Loucy (cell line): ENCODE measurements at regions not wholly inside any gene's neighbourhood (a gene's known extent, or its start where the extent isn't known, plus 50 kb on each side); places are given as distances from the start of the nearest gene placed in this dataset.
A peak's percentile ranks its signal among the peaks of the same experiment; 100 is the strongest.

Experiments used
- H2AFZ ChIP-seq: fragments of 200-600 bp; sonication (generic); 2 replicates; pipeline ENCODE4 v1.6.0; 2016; ENCODE audit warnings: antibody characterized with exemption, mild to moderate bottlenecking, low read length, moderate library complexity
- H3F3A ChIP-seq: fragments of 200-600 bp; 2 replicates; pipeline ENCODE4 v1.6.0; 2016; ENCODE audit warnings: antibody characterized with exemption, low read depth, mild to moderate bottlenecking
- H3K27me3 ChIP-seq: fragments of 200-600 bp; sonication (generic); 2 replicates; pipeline ENCODE4 v1.6.1; 2014; ENCODE audit warnings: low read length, mild to moderate bottlenecking; ENCODE audit not compliant: insufficient read depth, poor library complexity, severe bottlenecking
- H3K36me3 ChIP-seq: fragments of 200-600 bp; sonication (generic); 2 replicates; pipeline ENCODE4 v1.6.1; 2016; ENCODE audit warnings: low read length; ENCODE audit not compliant: insufficient read depth
- H3K4me1 ChIP-seq: fragments of 200-600 bp; sonication (generic); 2 replicates; pipeline ENCODE4 v1.5.1; 2014; ENCODE audit warnings: low read length, mild to moderate bottlenecking; ENCODE audit not compliant: insufficient read depth, poor library complexity, severe bottlenecking
- H3K4me2 ChIP-seq: fragments of 200-600 bp; sonication (generic); 2 replicates; pipeline ENCODE4 v1.6.0; 2014; ENCODE audit warnings: antibody characterized with exemption, low read length, low read depth, mild to moderate bottlenecking; ENCODE audit not compliant: poor library complexity, severe bottlenecking
- H3K4me3 ChIP-seq: fragments of 200-600 bp; sonication (generic); 2 replicates; pipeline ENCODE4 v1.5.1; 2014; ENCODE audit warnings: low read length, mild to moderate bottlenecking, mixed read lengths; ENCODE audit not compliant: poor library complexity, severe bottlenecking
- H3K79me2 ChIP-seq: fragments of 200-600 bp; sonication (generic); 2 replicates; pipeline ENCODE4 v1.6.1; 2014; ENCODE audit warnings: low read length; ENCODE audit not compliant: insufficient read depth
- H3K9ac ChIP-seq: fragments of 200-600 bp; sonication (generic); 2 replicates; pipeline ENCODE4 v1.6.0; 2014; ENCODE audit warnings: mild to moderate bottlenecking, low read depth, low read length, moderate library complexity; ENCODE audit not compliant: poor library complexity, severe bottlenecking
- H3K9me2 ChIP-seq: fragments of 200-600 bp; sonication (generic); replicated peaks from 2 replicates; pipeline ENCODE4 v1.6.1; 2016; ENCODE audit warnings: low read depth, low read length, mixed read lengths
- H3K9me3 ChIP-seq: fragments of 200-600 bp; sonication (generic); 2 replicates; pipeline ENCODE4 v1.6.1; 2014; ENCODE audit warnings: mild to moderate bottlenecking, antibody characterized with exemption, low read length, low read depth; ENCODE audit not compliant: insufficient read depth
- H4K20me1 ChIP-seq: fragments of 200-600 bp; sonication (generic); 2 replicates; pipeline ENCODE4 v1.6.0; 2014; ENCODE audit warnings: antibody characterized with exemption, low read length, mild to moderate bottlenecking; ENCODE audit not compliant: insufficient read depth, poor library complexity, severe bottlenecking
- EZH2phosphoT487 ChIP-seq: fragments of 200-600 bp; IDR thresholded peaks from 2 replicates; pipeline ENCODE4 v1.6.1; 2018; ENCODE audit warnings: antibody characterized with exemption, mild to moderate bottlenecking, moderate library complexity, borderline replicate concordance
- TF ChIP-seq, protein P1 (sequence below): fragments of 200-600 bp; sonication (generic); conservative IDR thresholded peaks from 2 replicates; pipeline ENCODE4 v1.5.1; 2014; ENCODE audit warnings: mild to moderate bottlenecking, antibody characterized with exemption, low read length

- H3K4me1 ChIP-seq: no peaks in the 10 kb centered on the region
- no peaks in the 10 kb centered on the region for H3F3A ChIP-seq
Observed at GRCh38 chr4:177546745-177547144, 104.5 kb upstream of the AGA start.

GRCh38 chr4:177547985-177548384 lies 105.7 kb upstream of the AGA start:
- H3K4me2 ChIP-seq: no peak overlapping the region
- no peaks in the 10 kb centered on the region for H3K36me3 ChIP-seq
- no peaks in the 10 kb centered on the region for H3F3A ChIP-seq
- H3K27me3 ChIP-seq: no peaks in the 10 kb centered on the region
- H4K20me1 ChIP-seq: no peaks in the 10 kb centered on the region
- H3K9ac ChIP-seq: no peak overlapping the region
- no peaks in the 10 kb centered on the region for H3K9me3 ChIP-seq
- no peak overlapping the region for H3K4me3 ChIP-seq
- H3K4me1 ChIP-seq: no peaks in the 10 kb centered on the region
- no peaks in the 10 kb centered on the region for H3K79me2 ChIP-seq
- TF ChIP-seq EZH2phosphoT487: no peak
- TF ChIP-seq, protein P1, sequence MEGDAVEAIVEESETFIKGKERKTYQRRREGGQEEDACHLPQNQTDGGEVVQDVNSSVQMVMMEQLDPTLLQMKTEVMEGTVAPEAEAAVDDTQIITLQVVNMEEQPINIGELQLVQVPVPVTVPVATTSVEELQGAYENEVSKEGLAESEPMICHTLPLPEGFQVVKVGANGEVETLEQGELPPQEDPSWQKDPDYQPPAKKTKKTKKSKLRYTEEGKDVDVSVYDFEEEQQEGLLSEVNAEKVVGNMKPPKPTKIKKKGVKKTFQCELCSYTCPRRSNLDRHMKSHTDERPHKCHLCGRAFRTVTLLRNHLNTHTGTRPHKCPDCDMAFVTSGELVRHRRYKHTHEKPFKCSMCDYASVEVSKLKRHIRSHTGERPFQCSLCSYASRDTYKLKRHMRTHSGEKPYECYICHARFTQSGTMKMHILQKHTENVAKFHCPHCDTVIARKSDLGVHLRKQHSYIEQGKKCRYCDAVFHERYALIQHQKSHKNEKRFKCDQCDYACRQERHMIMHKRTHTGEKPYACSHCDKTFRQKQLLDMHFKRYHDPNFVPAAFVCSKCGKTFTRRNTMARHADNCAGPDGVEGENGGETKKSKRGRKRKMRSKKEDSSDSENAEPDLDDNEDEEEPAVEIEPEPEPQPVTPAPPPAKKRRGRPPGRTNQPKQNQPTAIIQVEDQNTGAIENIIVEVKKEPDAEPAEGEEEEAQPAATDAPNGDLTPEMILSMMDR: no peak
- H2AFZ ChIP-seq: no peak overlapping the region
- no peaks in the 10 kb centered on the region for H3K9me2 ChIP-seq

More at GRCh38 chr4:177546745-177547144, 104.5 kb upstream of the AGA start:
- H4K20me1 ChIP-seq: no peaks in the 10 kb centered on the region
- H3K4me3 ChIP-seq: no peak overlapping the region
- no peaks in the 10 kb centered on the region for H3K27me3 ChIP-seq
- no peak for TF ChIP-seq EZH2phosphoT487
- TF ChIP-seq, protein P1: peak; percentile 18; the same call in 1 of the 2 replicates
- H3K36me3 ChIP-seq: no peaks in the 10 kb centered on the region
- H2AFZ ChIP-seq: no peak overlapping the region
- H3K9ac ChIP-seq: no peak overlapping the region
- H3K79me2 ChIP-seq: no peaks in the 10 kb centered on the region
- H3K9me2 ChIP-seq: no peaks in the 10 kb centered on the region
- no peak overlapping the region for H3K4me2 ChIP-seq
- H3K9me3 ChIP-seq: no peaks in the 10 kb centered on the region

GRCh38 chr4:177555007-177555574 lies 112.9 kb upstream of the AGA start:
- no peak overlapping the region for H3K4me3 ChIP-seq
- no peaks in the 10 kb centered on the region for H4K20me1 ChIP-seq
- no peaks in the 10 kb centered on the region for H3K27me3 ChIP-seq

More at GRCh38 chr4:177555007-177555574, 112.9 kb upstream of the AGA start:
- Histone ChIP-seq H3K9me2 (no peaks in the 10 kb centered on the region), H2AFZ (no peak overlapping the region), H3F3A (no peaks in the 10 kb centered on the region), H3K9ac (no peak overlapping the region), H3K9me3 (no peaks in the 10 kb centered on the region), H3K79me2 (no peaks in the 10 kb centered on the region), H3K4me2 (no peak overlapping the region), H3K4me1 (no peaks in the 10 kb centered on the region), H3K36me3 (no peaks in the 10 kb centered on the region)
- TF ChIP-seq, protein P1: peak; percentile 90
- TF ChIP-seq EZH2phosphoT487: no peak
